ENCODE measurements at regions not wholly inside any gene's neighbourhood (a gene's known extent, or its start where the extent isn't known, plus 50 kb on each side); places are given as distances from the start of the nearest gene placed in this dataset.

DNA sequence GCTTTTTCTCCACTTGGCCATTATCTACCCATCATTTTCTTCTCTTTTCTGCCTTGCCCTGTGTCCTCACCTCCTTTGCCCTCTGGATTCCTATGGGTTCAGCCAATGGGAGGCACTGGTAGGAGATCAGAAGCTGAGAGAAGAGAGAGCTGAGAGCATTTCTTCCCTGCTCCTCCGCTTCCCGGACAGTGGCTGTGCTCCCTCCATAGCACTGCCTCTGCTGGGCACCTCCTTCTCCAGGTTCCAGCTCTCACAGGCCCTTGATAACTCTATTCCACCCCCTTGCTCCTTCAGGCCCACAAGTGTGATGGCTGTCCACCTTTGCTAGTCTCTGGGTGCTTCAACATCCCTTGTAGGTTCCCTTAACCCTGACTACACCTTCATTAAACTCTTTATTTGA lies 79.6 kb downstream of the LSM5 start:
- H3K79me2 ChIP-seq (ENCODE audit: low read length), result no peaks in the 10 kb centered on the region
- POLR2A ChIA-PET (ENCODE audit: unreplicated experiment), result no interaction called here
- CTCF ChIA-PET, result no interaction called here
- no peak overlapping the region for H3K4me2 ChIP-seq (ENCODE audit: low read length)
- ATAC-seq (no peak), DNase-seq (no peak)
- no peak overlapping the region for H3K27ac ChIP-seq (ENCODE audit: low read length)
- no peak overlapping the region for H3K9ac ChIP-seq (ENCODE audit: low read length)
- no peak for TF ChIP-seq EZH2phosphoT487 (IDR thresholded peaks at IDR 0.05; ENCODE audit: borderline replicate concordance, low read length)
- TF ChIP-seq, protein P1, sequence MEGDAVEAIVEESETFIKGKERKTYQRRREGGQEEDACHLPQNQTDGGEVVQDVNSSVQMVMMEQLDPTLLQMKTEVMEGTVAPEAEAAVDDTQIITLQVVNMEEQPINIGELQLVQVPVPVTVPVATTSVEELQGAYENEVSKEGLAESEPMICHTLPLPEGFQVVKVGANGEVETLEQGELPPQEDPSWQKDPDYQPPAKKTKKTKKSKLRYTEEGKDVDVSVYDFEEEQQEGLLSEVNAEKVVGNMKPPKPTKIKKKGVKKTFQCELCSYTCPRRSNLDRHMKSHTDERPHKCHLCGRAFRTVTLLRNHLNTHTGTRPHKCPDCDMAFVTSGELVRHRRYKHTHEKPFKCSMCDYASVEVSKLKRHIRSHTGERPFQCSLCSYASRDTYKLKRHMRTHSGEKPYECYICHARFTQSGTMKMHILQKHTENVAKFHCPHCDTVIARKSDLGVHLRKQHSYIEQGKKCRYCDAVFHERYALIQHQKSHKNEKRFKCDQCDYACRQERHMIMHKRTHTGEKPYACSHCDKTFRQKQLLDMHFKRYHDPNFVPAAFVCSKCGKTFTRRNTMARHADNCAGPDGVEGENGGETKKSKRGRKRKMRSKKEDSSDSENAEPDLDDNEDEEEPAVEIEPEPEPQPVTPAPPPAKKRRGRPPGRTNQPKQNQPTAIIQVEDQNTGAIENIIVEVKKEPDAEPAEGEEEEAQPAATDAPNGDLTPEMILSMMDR (conservative IDR thresholded peaks at IDR 0.05; ENCODE audit: low read depth, low read length), result no peak
- H3K4me1 ChIP-seq (ENCODE audit: insufficient read depth, low read length), result no peaks in the 10 kb centered on the region
- H3K27me3 ChIP-seq (ENCODE audit: low read length), result peaks cover 64% of the 10 kb centered on the region
- no peaks in the 10 kb centered on the region for H3F3A ChIP-seq (ENCODE audit: low read length, unreplicated experiment)
- H3K4me3 ChIP-seq (ENCODE audit: low read length), result no peak overlapping the region
- H3K9me2 ChIP-seq (replicated peaks; ENCODE audit: low read length), result no peaks in the 10 kb centered on the region
- H3K36me3 ChIP-seq (ENCODE audit: low read depth, low read length), result no peaks in the 10 kb centered on the region
- no peak overlapping the region for H2AFZ ChIP-seq (ENCODE audit: low read length)
- H3K9me3 ChIP-seq (ENCODE audit: low read length), result no peaks in the 10 kb centered on the region
- no TSS peak for BruUV-seq (replicated peaks)
- H4K20me1 ChIP-seq (ENCODE audit: low read length), result no peaks in the 10 kb centered on the region
- intact Hi-C loops (cut with micrococcal nuclease), result no loop called here

- Histone ChIP-seq H3K27ac (ENCODE audit: low read length) (no peak overlapping the region), H4K20me1 (ENCODE audit: low read length) (no peaks in the 10 kb centered on the region), H3K4me2 (ENCODE audit: low read length) (no peak overlapping the region), H3K4me1 (ENCODE audit: insufficient read depth, low read length) (no peaks in the 10 kb centered on the region), H3K4me3 (ENCODE audit: low read length) (no peak overlapping the region), H3K27me3 (ENCODE audit: low read length) (peaks cover 73% of the 10 kb centered on the region), H3K36me3 (ENCODE audit: low read depth, low read length) (no peaks in the 10 kb centered on the region), H3K79me2 (ENCODE audit: low read length) (no peaks in the 10 kb centered on the region), H3K9me2 (replicated peaks; ENCODE audit: low read length) (no peaks in the 10 kb centered on the region), H3K9ac (ENCODE audit: low read length) (no peak overlapping the region), H3F3A (ENCODE audit: low read length, unreplicated experiment) (no peaks in the 10 kb centered on the region), H3K9me3 (ENCODE audit: low read length) (no peaks in the 10 kb centered on the region), H2AFZ (ENCODE audit: low read length) (no peak overlapping the region)
- no TSS peak for BruUV-seq (replicated peaks)
- ChIA-PET POLR2A (ENCODE audit: unreplicated experiment) (no interaction called here), CTCF (no interaction called here)
- intact Hi-C loops (cut with micrococcal nuclease), result no loop called here
- DNase-seq (no peak), ATAC-seq (no peak)
- TF ChIP-seq EZH2phosphoT487 (IDR thresholded peaks at IDR 0.05; ENCODE audit: borderline replicate concordance, low read length), result no peak
- no peak for TF ChIP-seq EZH2 (IDR thresholded peaks at IDR 0.05; ENCODE audit: low read length, unreplicated experiment)
Observed at GRCh38 chr7:32406386-32406785, 83.8 kb downstream of the LSM5 start.

GRCh38 chr7:32403463-32404229 lies 86.5 kb downstream of the LSM5 start:
- H4K20me1 ChIP-seq (ENCODE audit: low read length), result no peaks in the 10 kb centered on the region
- BruUV-seq (replicated peaks), result no TSS peak
- H3K27me3 ChIP-seq (ENCODE audit: low read length), result peaks cover 85% of the 10 kb centered on the region
- no peak for ATAC-seq
- no peak overlapping the region for H3K9ac ChIP-seq (ENCODE audit: low read length)
- TF ChIP-seq EZH2phosphoT487 (IDR thresholded peaks at IDR 0.05; ENCODE audit: borderline replicate concordance, low read length) (no peak), EZH2 (IDR thresholded peaks at IDR 0.05; ENCODE audit: low read length, unreplicated experiment) (no peak)
- TF ChIP-seq, protein P1 (conservative IDR thresholded peaks at IDR 0.05; ENCODE audit: low read depth, low read length), result no peak
- no peaks in the 10 kb centered on the region for H3F3A ChIP-seq (ENCODE audit: low read length, unreplicated experiment)
- no peaks in the 10 kb centered on the region for H3K36me3 ChIP-seq (ENCODE audit: low read depth, low read length)
- DNase-seq, result no peak
- POLR2A ChIA-PET (ENCODE audit: unreplicated experiment), result interaction anchor here (0.6 kb wide), 1 partner anchor 1515 kb away, joined by 3 read pairs; no protein-coding TSS in a partner anchor
- H3K9me3 ChIP-seq (ENCODE audit: low read length), result no peaks in the 10 kb centered on the region
- H3K9me2 ChIP-seq (replicated peaks; ENCODE audit: low read length), result no peaks in the 10 kb centered on the region
- no peak overlapping the region for H2AFZ ChIP-seq (ENCODE audit: low read length)
- no peak overlapping the region for H3K4me3 ChIP-seq (ENCODE audit: low read length)
- no peaks in the 10 kb centered on the region for H3K79me2 ChIP-seq (ENCODE audit: low read length)
- CTCF ChIA-PET, result no interaction called here
- H3K27ac ChIP-seq (ENCODE audit: low read length), result no peak overlapping the region
- intact Hi-C loops (cut with micrococcal nuclease), result no loop called here
- no peaks in the 10 kb centered on the region for H3K4me1 ChIP-seq (ENCODE audit: insufficient read depth, low read length)
- no peak overlapping the region for H3K4me2 ChIP-seq (ENCODE audit: low read length)

All from PC-3 (cell line).